GM12872 (cell line): ENCODE measurements at regions not wholly inside any gene's neighbourhood (a gene's known extent, or its start where the extent isn't known, plus 50 kb on each side); places are given as distances from the start of the nearest gene placed in this dataset.

Experiments used
- TF ChIP-seq, protein P1 (sequence below): IDR thresholded peaks from 3 replicates; pipeline ENCODE4 v1.5.1; 2011; ENCODE audit warnings: low read depth, mild to moderate bottlenecking, low read length, moderate library complexity; ENCODE audit not compliant: insufficient read depth

- TF ChIP-seq, protein P1, sequence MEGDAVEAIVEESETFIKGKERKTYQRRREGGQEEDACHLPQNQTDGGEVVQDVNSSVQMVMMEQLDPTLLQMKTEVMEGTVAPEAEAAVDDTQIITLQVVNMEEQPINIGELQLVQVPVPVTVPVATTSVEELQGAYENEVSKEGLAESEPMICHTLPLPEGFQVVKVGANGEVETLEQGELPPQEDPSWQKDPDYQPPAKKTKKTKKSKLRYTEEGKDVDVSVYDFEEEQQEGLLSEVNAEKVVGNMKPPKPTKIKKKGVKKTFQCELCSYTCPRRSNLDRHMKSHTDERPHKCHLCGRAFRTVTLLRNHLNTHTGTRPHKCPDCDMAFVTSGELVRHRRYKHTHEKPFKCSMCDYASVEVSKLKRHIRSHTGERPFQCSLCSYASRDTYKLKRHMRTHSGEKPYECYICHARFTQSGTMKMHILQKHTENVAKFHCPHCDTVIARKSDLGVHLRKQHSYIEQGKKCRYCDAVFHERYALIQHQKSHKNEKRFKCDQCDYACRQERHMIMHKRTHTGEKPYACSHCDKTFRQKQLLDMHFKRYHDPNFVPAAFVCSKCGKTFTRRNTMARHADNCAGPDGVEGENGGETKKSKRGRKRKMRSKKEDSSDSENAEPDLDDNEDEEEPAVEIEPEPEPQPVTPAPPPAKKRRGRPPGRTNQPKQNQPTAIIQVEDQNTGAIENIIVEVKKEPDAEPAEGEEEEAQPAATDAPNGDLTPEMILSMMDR = no peak
These were observed 1256.2 kb upstream of the SPRY2 start for GRCh38 chr13:81597101-81597500.

- TF ChIP-seq, protein P1 = no peak
These were observed 1255.4 kb upstream of the SPRY2 start for GRCh38 chr13:81596224-81596753.

GRCh38 chr13:81591528-81592220 is 1250.7 kb upstream of the SPRY2 start:
- TF ChIP-seq, protein P1 = no peak

DNA sequence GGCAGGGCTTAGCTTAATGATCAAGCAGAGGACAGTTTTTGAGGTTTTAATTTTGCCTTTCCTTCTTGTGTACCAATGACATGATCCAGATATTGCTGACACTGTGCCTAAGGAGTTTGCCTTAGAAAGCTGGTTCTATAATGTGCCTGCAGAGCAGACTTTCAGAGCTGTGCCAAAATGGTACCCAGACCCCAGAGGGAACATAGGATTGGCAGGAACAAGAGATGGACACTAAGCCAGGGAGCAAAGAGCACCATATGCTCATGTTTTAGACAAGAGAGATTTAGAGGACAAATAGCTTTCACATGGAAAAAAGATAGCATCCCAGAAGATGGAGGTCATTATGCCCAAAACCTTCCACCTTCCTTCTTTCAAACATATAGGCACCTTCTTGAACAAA is 1241.5 kb upstream of the SPRY2 start:
- TF ChIP-seq, protein P1 = no peak

DNA sequence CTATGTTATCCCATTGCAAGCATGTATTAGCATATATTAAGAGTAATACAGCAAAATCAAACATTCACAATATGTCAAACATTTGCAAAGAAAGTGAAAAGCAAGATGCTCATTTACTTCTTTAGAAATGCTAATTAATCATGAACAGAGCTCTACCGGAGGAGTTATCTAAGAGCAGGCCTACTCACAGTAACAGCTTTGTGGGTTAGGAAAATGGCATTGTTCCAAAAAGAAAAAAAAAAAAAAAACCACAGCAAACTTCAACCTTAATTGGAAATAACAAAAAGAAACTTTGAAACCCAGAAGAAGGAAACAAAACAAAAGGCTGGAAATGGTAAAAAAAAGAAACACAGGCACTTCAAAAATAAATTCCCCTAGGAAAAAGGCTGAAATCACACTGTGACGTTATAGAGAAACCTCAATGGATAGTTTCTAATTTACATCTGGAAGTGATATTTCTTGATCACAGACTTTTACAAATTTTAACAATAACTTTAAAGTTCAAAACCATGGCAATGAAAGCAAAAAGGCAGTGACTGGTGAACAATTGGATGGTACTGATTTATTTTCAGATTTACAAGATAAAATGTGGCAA is 1236.8 kb upstream of the SPRY2 start:
- TF ChIP-seq, protein P1 = no peak

DNA sequence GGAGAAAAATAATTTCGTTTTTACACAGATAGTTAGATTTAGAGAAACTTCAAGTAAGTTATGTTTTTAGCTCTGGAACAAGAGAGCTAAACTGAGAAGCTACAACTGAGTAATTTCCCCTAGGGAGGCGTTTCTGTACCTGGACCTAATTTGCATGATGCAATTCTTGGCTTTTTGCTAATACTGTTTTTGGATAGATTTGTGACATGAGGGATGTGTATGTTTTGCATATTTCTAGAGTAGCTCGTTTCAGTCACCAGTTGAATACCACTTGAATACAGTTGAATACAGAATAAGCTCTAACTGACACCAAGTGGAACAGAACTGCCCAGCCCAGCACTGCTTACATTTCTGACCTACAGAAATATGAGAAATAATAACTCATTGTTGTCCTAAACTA is 1227.9 kb upstream of the SPRY2 start:
- TF ChIP-seq, protein P1 = no peak

DNA sequence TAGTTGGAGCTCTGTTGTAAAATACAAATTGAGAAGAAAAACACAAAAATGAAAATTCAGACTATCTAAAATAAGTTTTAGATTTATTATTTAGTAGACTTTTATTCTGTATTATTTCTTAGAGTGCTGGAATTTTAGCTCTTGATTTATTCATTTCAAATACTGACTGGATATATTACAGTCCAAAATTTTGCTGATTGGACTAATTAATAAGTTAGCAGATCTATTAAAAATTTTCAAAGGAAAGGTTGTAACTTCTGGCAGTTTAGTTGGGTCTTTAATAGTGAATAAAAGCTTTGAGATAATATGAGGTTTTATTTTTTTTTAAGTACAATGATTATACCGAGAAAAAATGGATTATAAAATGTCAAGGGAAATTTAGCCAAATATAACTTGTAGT is 1224.9 kb upstream of the SPRY2 start:
- TF ChIP-seq, protein P1 = no peak
